HG03103 (cell line): ENCODE measurements at regions not wholly inside any gene's neighbourhood (a gene's known extent, or its start where the extent isn't known, plus 50 kb on each side); places are given as distances from the start of the nearest gene placed in this dataset.
A peak's percentile ranks its signal among the peaks of the same experiment; 100 is the strongest.
"Not testable (repeated sequence)": the region's sequence is repeated elsewhere in the genome, so short reads cannot be mapped to it uniquely, and the experiment has no call there.

Experiments used
- ATAC-seq: cut with Tn5 transposase; IDR thresholded peaks from one replicate; pipeline ENCODE4 v1.9.1; 2021; ENCODE audit warnings: low read depth; ENCODE audit not compliant: unreplicated experiment

- ATAC-seq: not testable (repeated sequence)
These were observed 4429.0 kb upstream of the TPTE start for GRCh38 chr21:6092401-6092800.

GRCh38 chr21:6093419-6093818 lies 4428.0 kb upstream of the TPTE start:
- ATAC-seq: not testable (repeated sequence)

- not testable (repeated sequence) for ATAC-seq
These were observed 4427.5 kb upstream of the TPTE start for GRCh38 chr21:6093870-6094269.

- not testable (repeated sequence) for ATAC-seq
These were observed 4426.1 kb upstream of the TPTE start for GRCh38 chr21:6095304-6095703.

GRCh38 chr21:6096560-6097424 lies 4424.6 kb upstream of the TPTE start:
- ATAC-seq: not testable (repeated sequence)

- not testable (repeated sequence) for ATAC-seq
These were observed 4423.6 kb upstream of the TPTE start for GRCh38 chr21:6097736-6098135.

GRCh38 chr21:6098191-6098935 lies 4423.0 kb upstream of the TPTE start:
- not testable (repeated sequence) for ATAC-seq

GRCh38 chr21:6101588-6101987 lies 4419.8 kb upstream of the TPTE start:
- ATAC-seq: not testable (repeated sequence)

- ATAC-seq: not testable (repeated sequence)
These were observed 4416.8 kb upstream of the TPTE start for GRCh38 chr21:6104546-6104945.

- not testable (repeated sequence) for ATAC-seq
These were observed 4414.5 kb upstream of the TPTE start for GRCh38 chr21:6106686-6107567.

- not testable (repeated sequence) for ATAC-seq
These were observed 4412.5 kb upstream of the TPTE start for GRCh38 chr21:6108894-6109293.

GRCh38 chr21:6109774-6110173 lies 4411.6 kb upstream of the TPTE start:
- ATAC-seq: not testable (repeated sequence)

- ATAC-seq: peak; percentile 64
These were observed 4410.6 kb upstream of the TPTE start for GRCh38 chr21:6110716-6111343.

- peak; percentile 5 for ATAC-seq
These were observed 4410.0 kb upstream of the TPTE start for GRCh38 chr21:6111354-6111753.

GRCh38 chr21:6118336-6118735 lies 4403.0 kb upstream of the TPTE start:
- not testable (repeated sequence) for ATAC-seq

GRCh38 chr21:6120863-6121262 lies 4400.5 kb upstream of the TPTE start:
- ATAC-seq: not testable (repeated sequence)

GRCh38 chr21:6122629-6123028 lies 4398.8 kb upstream of the TPTE start:
- ATAC-seq: not testable (repeated sequence)

GRCh38 chr21:6123224-6123623 lies 4398.2 kb upstream of the TPTE start:
- ATAC-seq: not testable (repeated sequence)

GRCh38 chr21:6125549-6126240 lies 4395.7 kb upstream of the TPTE start:
- not testable (repeated sequence) for ATAC-seq
